ENCODE measurements at regions not wholly inside any gene's neighbourhood (a gene's known extent, or its start where the extent isn't known, plus 50 kb on each side); places are given as distances from the start of the nearest gene placed in this dataset.
"Not testable (repeated sequence)": the region's sequence is repeated elsewhere in the genome, so short reads cannot be mapped to it uniquely, and the experiment has no call there.

DNA sequence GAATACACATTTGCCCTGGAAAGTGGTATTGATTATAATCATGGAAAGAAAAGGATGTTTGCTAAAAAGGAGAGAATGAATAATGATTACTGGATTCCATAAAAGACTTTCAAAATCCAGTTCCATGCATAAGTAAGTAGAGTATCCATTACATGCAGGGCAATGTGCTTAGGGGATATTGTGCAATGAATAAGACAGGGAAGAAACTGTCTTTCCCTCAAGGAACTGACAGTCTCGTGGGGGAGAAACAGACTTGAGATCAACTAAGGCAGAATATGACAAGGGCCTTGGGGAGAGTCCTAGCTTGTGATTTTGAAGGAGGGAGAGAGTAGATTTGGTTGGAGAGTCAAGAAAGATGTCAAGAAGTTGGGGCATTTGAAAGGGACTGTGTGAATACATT lies 130.6 kb downstream of the SPP2 start:
- DNase-seq, result no peak

DNA sequence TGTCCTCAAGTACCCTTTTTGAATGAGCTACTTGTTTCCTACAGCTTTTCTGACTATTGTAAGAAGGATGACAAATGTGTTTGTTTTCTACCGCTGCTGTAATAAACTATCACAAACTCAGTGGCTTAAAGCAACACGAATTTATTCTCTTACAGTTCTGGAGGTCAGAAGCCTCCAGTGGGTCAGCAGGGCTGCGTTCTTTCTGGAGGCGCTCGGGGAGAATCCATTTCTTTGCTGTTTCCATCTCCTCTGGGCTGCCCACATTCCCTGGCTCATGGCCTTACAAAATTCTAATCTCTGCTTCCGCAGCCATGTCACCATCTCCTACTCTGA lies 128.5 kb downstream of the SPP2 start:
- no peak for DNase-seq

DNA sequence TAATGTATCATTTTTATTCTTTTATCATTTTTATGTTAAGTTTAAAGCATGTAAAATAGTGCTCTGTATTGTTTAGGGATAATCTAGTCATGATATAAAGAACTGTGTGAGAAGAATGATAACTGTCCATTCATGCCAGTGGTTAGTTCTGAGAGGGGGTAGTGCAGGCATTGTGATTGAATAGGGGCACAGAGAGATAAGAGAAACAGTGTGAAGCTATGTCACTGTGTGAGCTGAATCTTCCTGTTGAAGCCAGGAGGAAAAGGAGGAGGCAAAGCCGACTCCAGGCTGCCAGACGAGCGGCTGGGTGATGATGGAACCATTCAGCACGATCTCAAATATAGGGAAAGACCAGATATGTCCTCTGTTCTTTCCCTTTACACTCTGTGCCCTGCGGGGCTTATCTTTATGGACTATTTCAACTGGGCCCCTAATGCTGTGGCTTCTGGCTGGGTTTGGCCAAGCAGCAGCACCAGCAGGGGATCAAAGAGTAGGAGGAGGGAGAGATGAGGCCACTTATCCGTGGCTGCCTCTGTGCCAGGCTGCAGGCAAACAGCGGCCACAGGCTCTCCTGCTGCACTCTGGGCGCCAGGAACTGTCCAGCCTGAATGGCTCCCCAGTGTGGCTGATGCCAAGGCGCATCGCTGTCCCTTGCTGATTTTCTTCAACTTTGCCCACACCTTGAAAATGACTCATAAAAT lies 128.0 kb downstream of the SPP2 start:
- DNase-seq, result no peak

DNA sequence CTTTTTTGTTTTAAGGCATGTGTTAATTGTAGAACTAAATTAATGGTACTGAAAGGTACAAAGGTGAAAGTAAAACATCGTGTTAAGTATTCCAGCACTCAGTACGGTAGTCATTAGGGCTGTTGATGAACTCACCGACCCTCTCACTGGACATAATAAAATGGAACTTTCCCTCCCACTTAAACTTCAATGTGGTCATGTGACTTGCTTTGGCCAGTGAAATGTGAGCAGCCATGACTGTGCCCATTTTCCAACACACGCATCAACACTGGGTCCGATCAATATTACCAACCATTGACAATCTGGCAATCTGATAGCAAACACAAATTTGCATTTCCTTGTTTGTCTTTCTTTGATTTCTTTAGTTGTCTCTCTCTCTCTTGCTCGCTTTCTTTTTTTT lies 125.1 kb downstream of the SPP2 start:
- no peak for DNase-seq

DNA sequence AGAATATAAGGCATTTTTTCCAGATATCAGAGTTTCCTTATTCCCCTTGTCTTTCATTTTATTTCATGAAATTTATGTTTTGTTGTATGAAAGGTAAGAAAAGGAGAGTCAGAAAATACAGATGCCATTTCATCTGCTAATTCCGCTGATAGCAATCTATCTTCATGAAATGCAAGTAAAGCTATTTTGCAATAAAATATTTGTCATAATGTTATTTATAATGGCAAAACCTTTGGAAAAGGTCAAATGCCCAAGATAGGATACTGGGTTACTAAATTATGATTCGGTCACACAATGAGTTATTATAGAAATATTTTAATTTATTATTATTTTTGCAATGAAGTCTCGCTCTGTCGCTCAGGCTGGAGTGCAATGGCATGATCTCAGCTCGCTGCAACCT lies 124.2 kb downstream of the SPP2 start:
- no peak for DNase-seq

DNA sequence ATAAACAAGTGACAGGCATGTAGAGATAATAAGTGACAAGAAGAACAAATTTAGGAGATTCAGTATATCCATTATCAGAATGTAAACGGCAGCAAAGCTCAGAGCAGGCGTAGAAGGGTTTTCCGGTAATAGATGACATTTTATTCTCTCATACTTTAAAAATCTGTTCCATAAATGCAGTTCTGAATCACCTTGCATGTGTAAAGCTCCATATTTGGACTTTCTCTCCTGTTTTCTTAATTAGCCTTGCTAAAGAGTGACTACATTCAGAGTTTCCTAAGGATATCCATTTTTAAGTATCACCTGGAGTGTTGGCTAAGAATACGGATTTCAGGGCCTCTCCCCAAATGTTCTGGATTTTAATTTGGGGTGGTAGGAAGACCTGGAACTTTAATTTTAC lies 122.0 kb downstream of the SPP2 start:
- DNase-seq, result no peak

DNA sequence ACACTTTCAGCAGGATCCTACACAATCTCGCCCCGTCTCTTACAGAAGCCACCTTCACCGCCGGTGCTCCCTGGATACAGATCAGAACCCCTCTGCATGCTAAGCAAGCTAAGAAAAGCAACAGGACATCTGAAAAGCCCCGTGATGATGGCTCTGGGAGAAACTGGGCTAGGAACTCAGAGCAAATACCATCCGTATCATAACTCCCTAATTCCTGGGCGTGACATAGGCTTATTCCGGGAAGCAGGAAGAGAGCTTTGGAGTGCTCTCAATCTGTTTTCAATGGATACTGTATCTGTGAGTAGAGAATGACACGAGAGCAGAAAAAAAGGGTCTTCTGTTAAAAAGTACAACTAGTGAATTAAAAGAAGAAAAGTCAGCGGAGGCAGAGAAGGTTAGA lies 121.6 kb downstream of the SPP2 start:
- DNase-seq, result no peak

DNA sequence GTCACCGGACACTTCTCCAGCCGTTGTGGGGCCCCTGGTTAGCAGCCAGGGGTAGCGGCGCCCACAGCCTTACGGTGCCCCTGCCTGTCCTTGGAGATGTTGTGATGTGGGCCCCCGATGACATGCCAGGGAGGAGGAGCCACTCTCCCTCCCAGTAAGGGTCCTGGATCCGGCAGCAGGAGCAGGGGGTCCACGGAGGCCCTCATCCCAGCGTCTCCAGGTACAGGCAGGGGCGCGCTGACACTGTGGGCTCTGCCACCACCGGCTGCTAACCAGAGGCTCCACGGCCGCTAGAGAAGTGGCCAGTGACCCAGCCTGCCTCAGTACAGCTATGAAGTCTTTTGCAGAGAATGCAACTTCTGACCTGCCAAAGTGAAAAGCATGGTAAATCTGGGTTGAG lies 121.2 kb downstream of the SPP2 start:
- no peak for DNase-seq

DNA sequence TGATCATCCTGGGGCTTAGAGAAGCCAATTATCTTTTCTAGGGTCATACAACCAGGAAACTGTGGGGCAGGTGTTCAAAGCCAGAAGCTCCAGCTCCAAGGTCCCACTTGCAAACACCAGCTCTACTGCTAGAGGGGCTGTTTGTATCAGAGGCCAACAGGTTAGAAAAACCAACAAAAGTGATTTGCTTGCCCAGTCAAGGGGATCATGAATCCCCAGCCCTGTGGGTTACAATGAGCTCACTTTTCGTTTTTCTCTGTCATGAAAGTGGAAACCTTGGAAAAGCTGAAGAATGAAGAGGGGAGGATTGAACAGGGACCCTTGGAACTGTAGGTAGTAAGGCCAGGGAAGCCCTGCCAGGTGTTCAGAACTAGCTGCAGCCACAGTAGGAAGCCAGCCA lies 119.2 kb downstream of the SPP2 start:
- DNase-seq, result no peak

DNA sequence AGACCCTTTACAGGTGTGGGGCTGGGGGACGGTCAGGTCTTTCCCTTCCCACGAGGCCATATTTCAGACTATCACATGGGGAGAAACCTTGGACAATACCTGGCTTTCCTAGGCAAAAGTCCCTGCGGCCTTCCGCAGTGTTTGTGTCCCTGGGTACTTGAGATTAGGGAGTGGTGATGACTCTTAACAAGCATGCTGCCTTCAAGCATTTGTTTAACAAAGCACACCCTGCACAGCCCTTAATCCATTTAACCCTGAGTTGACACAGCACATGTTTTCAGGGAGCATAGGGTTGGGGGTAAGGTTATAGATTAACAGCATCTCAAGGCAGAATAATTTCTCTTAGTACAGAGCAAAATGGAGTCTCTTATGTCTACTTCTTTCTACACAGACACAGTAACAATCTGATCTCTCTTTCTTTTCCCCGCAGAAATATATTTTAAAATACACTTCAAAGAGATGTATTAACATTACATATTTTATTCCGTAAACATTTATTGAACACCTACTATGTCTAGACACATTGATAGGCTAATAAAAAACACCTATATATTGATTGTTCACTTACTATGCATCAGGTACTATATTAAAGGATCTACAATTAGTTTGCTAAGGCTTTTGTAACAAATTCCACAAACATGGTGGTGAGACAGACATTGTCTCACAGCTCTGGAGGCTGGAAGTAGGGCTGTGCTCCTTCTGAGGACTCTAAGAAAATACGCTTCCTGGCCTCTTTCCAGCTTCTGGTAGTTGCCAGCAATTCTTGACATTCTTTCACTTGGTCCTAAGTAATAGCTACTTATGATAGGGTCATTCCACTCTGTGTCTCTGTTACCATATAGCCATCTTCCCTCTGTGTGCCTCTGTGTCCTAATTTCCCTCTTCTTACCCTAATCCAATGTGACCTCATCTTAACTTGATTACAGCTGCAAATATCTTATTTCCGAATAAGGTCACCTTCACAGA lies 118.4 kb downstream of the SPP2 start:
- not testable (repeated sequence) for DNase-seq

DNA sequence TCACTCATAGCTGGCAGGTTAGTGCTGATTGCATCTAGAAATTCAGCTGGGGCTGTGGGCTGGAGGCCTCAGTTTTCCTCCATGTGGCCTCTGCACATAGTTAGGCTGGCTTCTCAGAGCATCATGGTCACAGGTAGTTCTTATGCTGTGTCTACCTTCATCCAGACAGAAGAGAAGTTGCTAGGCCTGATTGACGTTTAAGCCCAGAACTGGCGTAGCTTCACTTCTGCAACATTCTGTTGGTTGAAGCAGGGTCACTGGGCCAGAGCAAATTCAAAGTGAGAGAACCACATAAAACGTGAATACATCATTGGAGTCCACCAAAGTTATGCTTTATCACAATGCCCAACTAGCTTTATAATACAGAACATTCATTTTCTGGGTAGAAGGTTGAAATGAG lies 116.0 kb downstream of the SPP2 start:
- no peak for DNase-seq

DNA sequence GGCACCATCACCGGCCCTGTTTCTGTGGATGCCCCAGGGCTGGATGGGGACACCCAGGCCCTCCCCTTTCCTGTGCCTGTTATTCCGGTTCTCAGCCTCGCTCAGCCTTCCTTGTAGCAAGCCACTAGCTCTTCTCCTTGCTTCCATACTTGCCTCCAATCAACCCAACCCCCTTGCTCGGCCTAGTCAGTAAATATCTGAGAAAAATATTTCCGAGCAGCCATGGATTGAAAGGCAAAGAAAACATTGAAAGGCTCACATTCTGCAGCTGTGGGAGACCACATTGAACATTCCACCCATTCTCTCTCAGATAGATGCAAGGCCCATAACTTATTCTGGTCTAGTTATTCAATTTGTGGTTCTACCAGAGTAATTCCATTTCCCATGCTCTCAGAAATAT lies 114.9 kb downstream of the SPP2 start:
- no peak for DNase-seq

DNA sequence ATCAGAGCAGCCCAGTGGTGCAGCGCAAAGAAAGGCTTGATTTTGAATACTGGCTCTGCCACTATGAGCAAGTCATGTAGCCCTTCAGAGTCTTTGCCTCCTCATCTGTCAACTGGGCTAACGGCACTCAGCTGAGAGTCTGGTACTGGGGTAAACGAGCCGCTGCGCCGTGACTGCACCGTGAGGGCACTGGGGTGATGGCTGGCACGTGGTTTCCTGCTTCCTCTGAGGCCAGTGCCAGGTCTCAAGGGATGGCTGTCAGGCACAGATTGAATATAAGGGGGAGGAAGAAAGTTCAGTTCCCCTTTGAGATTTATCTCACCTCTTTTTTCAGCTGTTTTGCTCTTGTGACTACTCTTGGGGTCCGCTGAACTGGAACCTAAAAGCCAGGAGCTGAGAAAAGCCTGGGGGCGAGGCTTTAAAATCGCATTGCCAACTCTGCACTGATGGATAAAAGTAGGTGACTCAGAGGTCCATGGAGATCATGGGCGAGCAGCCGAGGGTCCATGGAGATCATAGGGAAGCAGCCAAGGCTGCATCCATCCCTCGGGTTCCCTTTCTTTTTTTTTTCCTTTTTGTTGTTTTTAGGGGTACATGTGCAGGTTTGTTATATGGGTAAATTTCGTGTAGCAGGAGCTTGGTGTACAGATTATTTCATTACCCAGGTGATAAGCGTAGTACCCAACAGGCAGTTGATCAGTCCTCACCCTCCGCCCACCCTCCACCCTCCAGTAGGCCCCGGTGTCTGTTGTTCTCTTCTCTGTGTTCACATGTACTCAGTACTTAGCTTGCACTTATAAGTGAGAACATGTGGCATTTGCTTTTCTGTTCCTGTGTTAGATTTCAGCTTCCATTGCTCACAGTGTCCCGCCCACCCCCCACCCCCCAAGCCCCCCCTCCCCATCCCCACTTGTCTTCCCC lies 114.3 kb downstream of the SPP2 start:
- peak; percentile 21 for DNase-seq

DNA sequence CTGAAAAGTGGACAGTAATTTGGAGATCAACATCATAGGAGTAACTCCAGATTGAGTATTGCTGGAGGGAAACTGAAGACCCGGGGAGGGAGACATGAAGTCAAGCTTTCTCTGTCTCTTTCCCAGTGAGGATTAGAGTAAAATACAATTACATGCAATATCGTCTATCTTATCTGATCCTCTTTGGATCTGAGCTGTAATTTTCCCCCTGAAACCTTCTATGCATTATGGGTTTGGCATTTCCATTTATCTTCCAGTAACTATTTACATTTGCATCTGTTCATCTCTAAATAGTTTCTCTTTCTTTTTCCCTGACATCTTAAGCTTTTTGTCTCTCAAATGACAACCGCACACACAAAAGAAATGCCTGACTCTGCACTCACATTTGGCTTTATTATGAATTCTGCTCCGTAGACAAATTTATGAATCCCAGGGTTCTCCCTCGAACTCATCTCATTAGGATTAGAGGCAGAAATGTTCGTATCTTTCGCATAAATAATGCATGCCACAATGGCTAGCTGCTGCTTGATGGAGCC lies 113.1 kb downstream of the SPP2 start:
- no peak for DNase-seq

DNA sequence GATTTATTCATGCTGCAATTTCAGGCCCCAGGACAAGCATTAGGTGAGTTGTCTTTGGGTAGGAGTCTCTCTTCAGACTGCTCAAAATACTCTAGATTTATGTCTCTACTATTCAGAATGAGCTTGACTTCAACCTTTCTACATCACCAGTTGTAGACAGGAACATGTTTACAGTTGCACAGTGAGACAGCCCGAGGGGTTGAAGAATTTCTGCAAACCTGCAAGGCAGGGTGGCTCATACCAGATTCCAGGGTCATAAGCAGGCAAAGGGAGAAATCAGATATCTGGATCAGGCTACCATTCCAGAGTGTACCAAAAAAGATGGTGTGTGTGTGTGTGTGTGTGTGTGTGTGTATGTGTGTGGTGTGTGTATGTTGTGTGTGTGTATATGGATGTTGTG lies 112.4 kb downstream of the SPP2 start:
- DNase-seq, result no peak

DNA sequence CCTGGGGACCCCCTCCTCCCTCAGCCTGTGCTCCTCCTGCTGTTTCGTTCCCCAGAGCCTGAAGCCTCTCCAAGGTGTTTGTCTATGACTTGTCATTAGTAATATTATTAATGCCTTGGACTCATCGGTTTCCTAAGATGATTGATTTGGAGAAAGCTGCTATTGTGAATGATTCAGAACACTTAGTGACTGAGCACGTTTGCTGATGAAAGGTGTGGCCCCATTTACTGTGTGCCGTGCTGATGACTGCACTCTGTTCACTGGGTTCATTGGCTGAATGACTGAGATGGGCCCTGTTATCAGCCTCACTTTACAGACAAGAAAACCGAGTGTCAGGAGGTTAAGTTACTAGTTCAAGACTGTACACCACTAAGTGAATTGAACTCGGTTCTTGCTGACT lies 111.4 kb downstream of the SPP2 start:
- DNase-seq, result no peak

DNA sequence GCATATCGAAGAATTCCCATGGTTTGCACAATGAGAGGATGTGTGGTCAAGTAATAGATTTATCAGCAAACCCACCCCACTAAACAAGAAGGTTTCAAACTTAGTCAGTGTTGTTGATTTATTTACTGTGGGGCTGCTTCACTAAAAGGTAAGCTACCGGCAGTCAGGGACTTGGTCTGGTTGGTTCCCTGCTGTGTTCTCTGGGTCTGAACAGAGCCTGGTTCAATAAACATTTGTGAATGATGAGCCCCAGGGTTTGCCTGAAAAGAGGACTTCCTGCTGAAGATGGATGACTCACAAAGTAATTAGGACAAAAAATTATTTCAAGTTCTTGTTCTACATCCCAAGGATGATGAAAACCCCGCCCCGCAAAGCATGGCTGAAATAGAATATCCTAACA lies 108.3 kb downstream of the SPP2 start:
- DNase-seq, result no peak

DNA sequence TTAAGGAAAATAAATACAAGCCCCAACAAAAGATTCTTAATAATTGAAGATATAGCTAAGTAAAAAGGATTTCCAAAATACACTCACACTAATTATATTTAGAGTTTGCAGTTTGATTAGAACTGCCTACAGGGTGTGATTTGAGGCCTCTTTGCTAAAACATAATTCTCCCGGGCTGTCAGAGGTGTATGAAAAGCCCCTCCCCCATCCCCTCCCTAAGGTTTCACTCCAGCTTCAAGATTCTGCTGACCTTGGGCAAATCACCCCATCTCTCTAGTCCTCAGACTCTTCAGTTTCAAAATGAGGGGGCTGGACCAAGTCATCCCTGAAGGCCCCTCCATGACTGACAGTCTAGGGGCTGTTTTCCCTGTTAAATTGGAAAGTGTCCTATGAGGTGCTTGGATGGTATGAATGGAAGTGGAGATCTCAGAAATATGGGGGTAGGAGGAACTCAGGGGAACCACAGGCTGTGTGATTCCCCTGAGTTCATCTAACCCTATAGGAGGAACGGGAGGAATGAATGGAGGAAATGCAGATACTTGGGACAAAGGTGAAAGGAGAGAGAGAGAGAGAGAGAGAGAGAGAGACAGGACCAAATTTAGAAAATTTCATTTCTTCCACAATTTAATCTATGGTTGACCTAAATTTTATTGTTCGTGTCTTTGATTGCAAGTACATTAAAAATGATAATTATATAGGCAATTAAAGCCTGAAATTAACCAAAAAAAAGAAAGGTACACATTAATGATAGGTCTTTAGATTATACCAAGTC lies 107.5 kb downstream of the SPP2 start:
- no peak for DNase-seq

DNA sequence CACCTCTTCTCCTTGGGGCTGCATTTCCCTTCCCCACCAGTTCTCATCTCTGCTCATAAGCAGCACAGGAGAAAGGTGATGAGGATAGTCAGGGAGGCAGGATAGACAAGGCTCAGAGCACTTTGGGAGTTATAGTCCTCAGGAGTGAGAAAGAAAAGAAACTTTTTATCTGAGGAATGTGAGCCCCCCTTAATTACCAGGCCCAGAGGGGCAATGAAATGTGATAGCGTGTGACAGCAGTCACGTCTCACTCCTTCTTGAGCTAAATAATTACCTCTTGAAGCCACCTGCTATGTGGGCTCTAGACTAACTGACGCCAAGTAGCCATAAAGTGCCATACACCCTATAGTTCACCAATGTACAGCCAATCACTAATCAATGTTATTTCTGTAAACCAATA lies 105.8 kb downstream of the SPP2 start:
- no peak for DNase-seq

DNA sequence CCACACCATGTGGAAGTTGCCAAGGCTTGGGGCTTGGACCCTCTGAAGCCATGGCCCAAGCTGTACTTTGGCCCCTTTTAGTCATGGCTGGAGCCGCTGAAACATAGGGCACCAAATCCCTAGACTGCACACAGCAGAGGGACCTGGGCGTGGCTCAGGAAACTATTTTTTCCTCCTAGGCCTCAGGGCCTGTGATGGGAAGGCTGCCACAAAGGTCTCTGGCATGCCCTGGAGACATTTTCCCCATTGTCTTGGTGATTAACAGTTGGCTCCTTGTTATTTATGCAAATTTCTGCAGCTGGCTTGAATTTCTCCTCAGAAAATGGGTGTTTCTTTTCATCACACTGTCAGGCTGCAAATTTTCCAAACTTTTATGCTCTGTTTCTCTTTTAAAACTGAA lies 102.3 kb downstream of the SPP2 start:
- not testable (repeated sequence) for DNase-seq

DNA sequence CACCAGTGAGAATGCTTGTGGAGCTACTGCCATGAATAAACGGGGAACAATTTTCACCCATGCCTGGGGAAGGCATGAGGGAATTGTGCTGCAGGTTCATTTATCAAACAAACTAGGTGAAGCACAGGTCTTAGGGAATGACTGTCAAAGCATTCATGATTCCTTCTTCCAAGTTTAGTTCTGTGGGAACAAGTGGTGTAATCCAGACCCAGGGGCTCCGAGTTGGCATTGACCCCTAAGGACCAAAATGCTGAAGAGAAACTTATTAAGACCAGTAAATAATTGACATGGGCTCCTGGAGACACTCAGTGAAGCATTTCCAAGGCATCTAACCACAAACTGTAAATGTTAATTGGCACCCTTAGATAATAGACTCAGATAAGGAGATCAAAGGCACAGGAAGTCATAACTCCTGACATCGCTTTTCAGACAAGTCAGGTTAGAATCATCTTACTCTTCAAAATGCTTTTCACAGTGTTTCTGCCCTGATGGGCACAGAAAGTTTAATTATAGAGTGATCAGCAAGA lies 96.9 kb downstream of the SPP2 start:
- DNase-seq, result peak; percentile 17

All from activated CD4-positive, alpha-beta T cell treated with anti-CD3 and anti-CD28 coated beads, Interleukin-2, Interleukin-6, amounts not matched to agents 100 ng/mL and 50 ng/mL, durations not matched to agents 16 hours and 8 hours (primary cell).